Upper lobe of left lung (tissue), 4 donors: ENCODE measurements at regions not wholly inside any gene's neighbourhood (a gene's known extent, or its start where the extent isn't known, plus 50 kb on each side); places are given as distances from the start of the nearest gene placed in this dataset.

Experiments used
- CTCF ChIP-seq, 6 experiments: fragments of 450-650 bp in 4 of 6; fragments of 200-600 bp in 2 of 6; sonication (generic) in 2 of 6; IDR thresholded peaks; one replicate each; pipeline ENCODE4 v1.5.1; 2016 to 2019; ENCODE audit warnings: antibody characterized with exemption in 6 of 6
- EP300 ChIP-seq, 4 donors: sonication (generic); formaldehyde crosslinking; IDR thresholded peaks; one replicate each; pipeline ENCODE4 v1.5.1; 2017; ENCODE audit warnings: antibody characterized with exemption in 4 of 4, control low read depth in 2 of 4
- POLR2A ChIP-seq, 4 donors: fragments of 450-650 bp; IDR thresholded peaks; one replicate each; pipeline ENCODE4 v1.5.1; 2016 to 2017; ENCODE audit warnings: antibody characterized with exemption in 4 of 4, mild to moderate bottlenecking in 2 of 4

- TF ChIP-seq POLR2A (IDR thresholded peaks at IDR 0.05) (no peak), CTCF (IDR thresholded peaks at IDR 0.05) (no peak), EP300 (IDR thresholded peaks at IDR 0.05) (no peak)
Observed at GRCh38 chr9:106751681-106752080, 111.3 kb upstream of the ZNF462 start.
